SU-DHL-6 (cell line): ENCODE measurements at regions not wholly inside any gene's neighbourhood (a gene's known extent, or its start where the extent isn't known, plus 50 kb on each side); places are given as distances from the start of the nearest gene placed in this dataset.

Source experiments
- H2AFZ ChIP-seq: fragments of 200-600 bp; sonication (generic); 2 replicates; pipeline ENCODE4 v1.6.1; 2014; ENCODE audit warnings: low read depth, mild to moderate bottlenecking, moderate library complexity, mixed read lengths, antibody characterized with exemption, low read length; ENCODE audit not compliant: severe bottlenecking
- H3F3A ChIP-seq: fragments of 200-600 bp; shearing (Covaris generic); 2 replicates; pipeline ENCODE4 v1.6.0; 2016; ENCODE audit warnings: antibody characterized with exemption, mild to moderate bottlenecking; ENCODE audit not compliant: insufficient read depth
- H3K27ac ChIP-seq: fragments of 200-600 bp; sonication (generic); 2 replicates; pipeline ENCODE4 v1.5.1; 2016; ENCODE audit warnings: low read depth, mild to moderate bottlenecking, low read length, moderate library complexity, mixed read lengths
- H3K27me3 ChIP-seq: fragments of 200-600 bp; sonication (generic), shearing (Covaris generic); 2 replicates; pipeline ENCODE4 v1.6.0; 2014; ENCODE audit warnings: mild to moderate bottlenecking, low read length
- H3K36me3 ChIP-seq: fragments of 200-600 bp; sonication (generic); 2 replicates; pipeline ENCODE4 v1.6.1; 2014; ENCODE audit warnings: mild to moderate bottlenecking, low read length, mixed read lengths
- H3K4me2 ChIP-seq: fragments of 300-600, 200-600 bp; shearing (Covaris generic), sonication (generic); 2 replicates; pipeline ENCODE4 v1.6.0; 2014; ENCODE audit warnings: low read length, low read depth, mild to moderate bottlenecking; ENCODE audit not compliant: poor library complexity, severe bottlenecking
- H3K4me3 ChIP-seq: fragments of 200-600 bp; sonication (generic); 2 replicates; pipeline ENCODE4 v1.5.1; 2014; ENCODE audit warnings: antibody characterized with exemption, low read length, mild to moderate bottlenecking, mixed read lengths; ENCODE audit not compliant: insufficient read depth, poor library complexity, severe bottlenecking
- H3K79me2 ChIP-seq: fragments of 200-600 bp; sonication (generic); 2 replicates; pipeline ENCODE4 v1.6.1; 2014; ENCODE audit warnings: mild to moderate bottlenecking, low read length, moderate library complexity; ENCODE audit not compliant: insufficient read depth
- H3K9ac ChIP-seq: fragments of 200-600 bp; sonication (generic); 2 replicates; pipeline ENCODE4 v1.7.0; 2014; ENCODE audit warnings: mild to moderate bottlenecking, low read length
- H3K9me2 ChIP-seq: fragments of 200-600 bp; sonication (generic); replicated peaks from 2 replicates; pipeline ENCODE4 v1.6.1; 2014; ENCODE audit warnings: low read length; ENCODE audit not compliant: insufficient read depth
- H3K9me3 ChIP-seq: fragments of 200-600 bp; sonication (generic); 2 replicates; pipeline ENCODE4 v1.6.1; 2014; ENCODE audit warnings: low read length, mixed read lengths; ENCODE audit not compliant: insufficient read depth
- H4K20me1 ChIP-seq: fragments of 200-600 bp; sonication (generic); 2 replicates; pipeline ENCODE4 v1.6.1; 2014; ENCODE audit warnings: low read depth, mild to moderate bottlenecking, antibody characterized with exemption, low read length, moderate library complexity, mixed read lengths
- EZH2phosphoT487 ChIP-seq: fragments of 200-600 bp; sonication (generic), shearing (Covaris generic); conservative IDR thresholded peaks from 2 replicates; pipeline ENCODE4 v1.6.1; 2018; ENCODE audit warnings: mild to moderate bottlenecking, antibody characterized with exemption, low read length, moderate library complexity, mixed read lengths
- TF ChIP-seq, protein P1 (sequence below): fragments of 200-600 bp; sonication (generic); IDR thresholded peaks from one replicate; pipeline ENCODE4 v1.5.1; 2017; ENCODE audit warnings: antibody characterized with exemption, mild to moderate bottlenecking, low read length, moderate library complexity; ENCODE audit not compliant: insufficient read depth, poor library complexity, severe bottlenecking

DNA sequence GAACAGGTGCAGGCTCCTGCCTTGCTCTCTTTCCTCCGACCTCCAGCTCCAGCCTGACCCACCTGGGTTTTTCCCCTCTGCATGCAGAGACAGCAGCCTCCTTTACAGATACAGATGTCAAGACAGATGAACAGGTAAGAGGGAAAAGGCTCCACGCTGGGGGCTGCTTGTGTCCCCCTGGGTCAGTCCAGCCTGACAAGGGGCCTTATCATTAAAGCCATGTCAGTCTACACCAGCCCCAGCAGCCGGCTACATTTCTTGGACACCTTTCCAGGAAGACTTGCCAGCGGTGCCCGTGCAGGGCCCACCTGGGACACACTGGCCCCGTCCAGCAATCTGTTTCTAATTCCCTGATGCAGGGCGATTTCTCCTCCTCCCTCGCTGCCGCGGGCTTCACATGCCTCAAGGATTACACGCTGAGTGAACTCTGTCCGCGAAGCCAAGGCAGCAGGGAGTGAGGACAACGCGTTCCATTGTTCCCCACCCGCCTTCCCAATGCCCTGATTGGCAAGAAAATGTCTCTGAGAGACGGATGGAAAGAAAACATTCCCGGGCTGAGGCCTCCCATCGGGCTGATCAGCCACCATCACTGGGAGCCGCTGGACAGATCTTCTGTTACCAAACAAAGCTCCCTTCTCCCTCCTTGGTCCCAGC is 184.7 kb downstream of the C16orf95 start:
- no peaks in the 10 kb centered on the region for H3K79me2 ChIP-seq
- no peak overlapping the region for H3K9ac ChIP-seq
- no peak overlapping the region for H3K4me2 ChIP-seq
- no peaks in the 10 kb centered on the region for H4K20me1 ChIP-seq
- H3K27me3 ChIP-seq, result no peaks in the 10 kb centered on the region
- TF ChIP-seq, protein P1, sequence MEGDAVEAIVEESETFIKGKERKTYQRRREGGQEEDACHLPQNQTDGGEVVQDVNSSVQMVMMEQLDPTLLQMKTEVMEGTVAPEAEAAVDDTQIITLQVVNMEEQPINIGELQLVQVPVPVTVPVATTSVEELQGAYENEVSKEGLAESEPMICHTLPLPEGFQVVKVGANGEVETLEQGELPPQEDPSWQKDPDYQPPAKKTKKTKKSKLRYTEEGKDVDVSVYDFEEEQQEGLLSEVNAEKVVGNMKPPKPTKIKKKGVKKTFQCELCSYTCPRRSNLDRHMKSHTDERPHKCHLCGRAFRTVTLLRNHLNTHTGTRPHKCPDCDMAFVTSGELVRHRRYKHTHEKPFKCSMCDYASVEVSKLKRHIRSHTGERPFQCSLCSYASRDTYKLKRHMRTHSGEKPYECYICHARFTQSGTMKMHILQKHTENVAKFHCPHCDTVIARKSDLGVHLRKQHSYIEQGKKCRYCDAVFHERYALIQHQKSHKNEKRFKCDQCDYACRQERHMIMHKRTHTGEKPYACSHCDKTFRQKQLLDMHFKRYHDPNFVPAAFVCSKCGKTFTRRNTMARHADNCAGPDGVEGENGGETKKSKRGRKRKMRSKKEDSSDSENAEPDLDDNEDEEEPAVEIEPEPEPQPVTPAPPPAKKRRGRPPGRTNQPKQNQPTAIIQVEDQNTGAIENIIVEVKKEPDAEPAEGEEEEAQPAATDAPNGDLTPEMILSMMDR, result no peak
- no peak for TF ChIP-seq EZH2phosphoT487
- no peak overlapping the region for H3K4me3 ChIP-seq
- H3K9me3 ChIP-seq, result no peaks in the 10 kb centered on the region
- H3K9me2 ChIP-seq, result no peaks in the 10 kb centered on the region
- H3F3A ChIP-seq, result no peaks in the 10 kb centered on the region
- no peaks in the 10 kb centered on the region for H3K36me3 ChIP-seq
- no peak overlapping the region for H2AFZ ChIP-seq
- H3K27ac ChIP-seq, result no peak overlapping the region

DNA sequence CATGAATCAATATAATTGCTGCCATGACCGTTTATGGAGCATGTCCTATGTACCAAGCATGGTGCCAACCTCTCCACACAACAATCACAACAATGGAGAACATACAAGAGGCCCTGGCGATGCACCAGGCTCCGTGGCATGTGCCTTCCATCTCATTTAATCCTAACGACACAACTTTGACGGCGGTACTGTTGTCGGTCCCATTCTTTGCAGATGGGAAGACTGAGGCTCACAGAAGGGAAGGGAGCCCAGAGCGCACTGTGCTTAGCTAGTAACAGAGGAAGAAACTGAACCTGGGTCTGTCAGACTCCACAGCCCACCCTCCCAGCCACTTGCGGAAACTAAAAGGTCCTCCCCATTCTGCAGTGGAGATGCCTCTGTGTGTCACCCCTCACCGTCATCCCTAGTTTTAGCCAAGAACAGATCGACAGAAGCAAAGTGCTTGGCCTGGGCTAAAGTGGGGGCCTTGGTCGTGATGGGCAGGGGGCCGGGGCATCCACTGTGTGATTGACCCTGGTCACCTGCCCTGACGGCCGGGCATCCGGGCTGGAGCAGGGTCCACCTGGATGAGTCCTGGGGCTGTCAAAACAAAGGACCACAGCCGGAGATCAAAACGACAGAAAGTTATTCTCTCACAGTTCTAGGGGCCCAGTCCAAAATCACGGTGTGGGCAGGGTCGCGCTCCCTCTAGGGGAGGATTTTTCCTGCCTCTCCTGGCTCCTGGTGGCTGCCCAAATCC is 183.9 kb downstream of the C16orf95 start:
- no peaks in the 10 kb centered on the region for H3F3A ChIP-seq

DNA sequence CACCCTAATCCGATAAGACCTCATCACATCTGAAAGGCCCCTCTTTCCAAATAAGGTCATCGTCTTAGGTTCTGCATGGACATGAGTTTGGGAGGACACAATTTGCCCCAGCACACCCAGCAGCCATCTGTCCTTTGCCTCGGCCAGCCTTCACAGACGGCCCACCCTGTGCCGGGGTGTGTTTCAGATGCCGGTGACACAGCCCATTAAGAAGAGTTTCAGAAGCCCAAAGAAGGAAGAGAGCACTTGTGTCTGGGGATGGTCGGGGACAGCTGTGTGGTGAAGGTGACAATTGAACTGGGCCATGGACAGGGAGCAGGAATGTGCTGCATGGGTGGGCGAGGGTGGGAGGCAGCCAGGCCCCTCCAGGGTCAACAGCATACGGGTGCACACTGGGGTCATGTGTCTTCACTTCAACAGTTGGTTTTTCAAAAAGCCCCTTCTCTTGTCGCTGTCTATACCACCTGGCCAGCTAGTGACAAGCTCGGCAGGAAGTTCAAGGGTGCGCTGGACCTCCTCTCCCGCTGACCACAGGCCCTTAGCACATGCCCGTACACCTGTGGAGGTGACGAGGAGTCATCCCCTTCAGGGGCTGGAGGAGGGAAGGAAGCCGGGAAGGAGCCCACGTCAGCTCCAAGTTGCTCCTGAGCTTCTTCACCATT is 183.1 kb downstream of the C16orf95 start:
- Histone ChIP-seq H3K9ac (no peak overlapping the region), H3F3A (no peaks in the 10 kb centered on the region), H3K36me3 (no peaks in the 10 kb centered on the region), H3K9me2 (no peaks in the 10 kb centered on the region), H3K9me3 (no peaks in the 10 kb centered on the region), H3K27me3 (no peaks in the 10 kb centered on the region), H4K20me1 (no peaks in the 10 kb centered on the region), H3K79me2 (no peaks in the 10 kb centered on the region), H3K4me3 (no peak overlapping the region), H2AFZ (no peak overlapping the region), H3K27ac (no peak overlapping the region), H3K4me2 (no peak overlapping the region)
- no peak for TF ChIP-seq EZH2phosphoT487
- TF ChIP-seq, protein P1, result no peak

More for the DNA sequence above, 183.9 kb downstream of the C16orf95 start:
- no peaks in the 10 kb centered on the region for H4K20me1 ChIP-seq
- no peak overlapping the region for H2AFZ ChIP-seq
- no peak overlapping the region for H3K27ac ChIP-seq
- H3K4me2 ChIP-seq, result no peak overlapping the region
- no peaks in the 10 kb centered on the region for H3K9me2 ChIP-seq
- no peak overlapping the region for H3K4me3 ChIP-seq
- no peaks in the 10 kb centered on the region for H3K79me2 ChIP-seq
- H3K9ac ChIP-seq, result no peak overlapping the region
- no peaks in the 10 kb centered on the region for H3K36me3 ChIP-seq
- H3K27me3 ChIP-seq, result no peaks in the 10 kb centered on the region
- no peaks in the 10 kb centered on the region for H3K9me3 ChIP-seq
- TF ChIP-seq EZH2phosphoT487, result no peak
- TF ChIP-seq, protein P1, result no peak
